ENCODE measurements at regions not wholly inside any gene's neighbourhood (a gene's known extent, or its start where the extent isn't known, plus 50 kb on each side); places are given as distances from the start of the nearest gene placed in this dataset.

- DNase-seq, result no peak
Measured at GRCh38 chr2:129766374-129766993, 213.0 kb upstream of the RAB6C start.

GRCh38 chr2:129767346-129768035 is 212.0 kb upstream of the RAB6C start:
- no peak for DNase-seq

- DNase-seq, result no peak
Measured at GRCh38 chr2:129768036-129768386, 211.5 kb upstream of the RAB6C start.

- DNase-seq, result no peak
Measured at GRCh38 chr2:129768485-129769184, 210.8 kb upstream of the RAB6C start.

GRCh38 chr2:129769185-129769991 is 210.1 kb upstream of the RAB6C start:
- no peak for DNase-seq

- DNase-seq, result no peak
Measured at GRCh38 chr2:129771418-129772189, 207.9 kb upstream of the RAB6C start.

GRCh38 chr2:129772190-129772579 is 207.3 kb upstream of the RAB6C start:
- DNase-seq, result no peak

- DNase-seq, result no peak
Measured at GRCh38 chr2:129775952-129776653, 203.4 kb upstream of the RAB6C start.

- DNase-seq, result no peak
Measured at GRCh38 chr2:129777146-129777545, 202.3 kb upstream of the RAB6C start.

- DNase-seq, result no peak
Measured at GRCh38 chr2:129777762-129778583, 201.5 kb upstream of the RAB6C start.

- DNase-seq, result no peak
Measured at GRCh38 chr2:129778584-129778877, 200.9 kb upstream of the RAB6C start.

GRCh38 chr2:129779783-129780182 is 199.7 kb upstream of the RAB6C start:
- no peak for DNase-seq

GRCh38 chr2:129780316-129781270 is 198.9 kb upstream of the RAB6C start:
- DNase-seq, result no peak

GRCh38 chr2:129781749-129782632 is 197.5 kb upstream of the RAB6C start:
- DNase-seq, result no peak

GRCh38 chr2:129782633-129782990 is 196.9 kb upstream of the RAB6C start:
- no peak for DNase-seq

- no peak for DNase-seq
Measured at GRCh38 chr2:129784486-129784885, 195.0 kb upstream of the RAB6C start.

GRCh38 chr2:129791712-129792111 is 187.8 kb upstream of the RAB6C start:
- DNase-seq, result no peak

- no peak for DNase-seq
Measured at GRCh38 chr2:129793431-129793902, 186.0 kb upstream of the RAB6C start.

GRCh38 chr2:129794116-129794515 is 185.3 kb upstream of the RAB6C start:
- DNase-seq, result no peak

All from T-helper 2 cell (primary cell).